HG02943 (cell line): ENCODE measurements at regions not wholly inside any gene's neighbourhood (a gene's known extent, or its start where the extent isn't known, plus 50 kb on each side); places are given as distances from the start of the nearest gene placed in this dataset.

ENCODE experiments used
- ATAC-seq: cut with Tn5 transposase; IDR thresholded peaks from one replicate; pipeline ENCODE4 v1.9.1; 2021; ENCODE audit warnings: mild to moderate bottlenecking, low read depth, moderate library complexity; ENCODE audit not compliant: unreplicated experiment

- no peak for ATAC-seq
Measured at GRCh38 chr13:107296804-107297203, 728.9 kb upstream of the ARGLU1 start.

- no peak for ATAC-seq
Measured at GRCh38 chr13:107295416-107296140, 727.6 kb upstream of the ARGLU1 start.

GRCh38 chr13:107293924-107294323 is 726.0 kb upstream of the ARGLU1 start:
- ATAC-seq: no peak

GRCh38 chr13:107291875-107292274 is 723.9 kb upstream of the ARGLU1 start:
- no peak for ATAC-seq

DNA sequence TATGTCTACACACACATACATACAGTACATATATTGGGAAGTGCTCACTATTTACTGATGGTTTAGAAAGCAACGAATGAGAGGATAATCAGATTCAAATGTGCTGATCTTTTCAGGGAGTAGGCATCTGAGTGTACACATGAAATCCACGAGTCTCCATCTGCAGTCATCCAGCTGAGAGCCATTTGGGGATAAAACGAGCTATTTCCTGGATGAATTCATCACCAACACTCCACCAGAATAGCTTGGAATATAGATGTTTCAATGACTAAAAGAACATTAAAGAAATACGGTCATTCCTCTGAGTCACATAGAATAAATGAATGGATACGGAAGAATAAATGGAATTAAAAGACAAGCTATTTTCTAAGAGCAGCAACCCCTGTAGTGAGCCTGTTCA is 721.6 kb upstream of the ARGLU1 start:
- ATAC-seq: no peak

DNA sequence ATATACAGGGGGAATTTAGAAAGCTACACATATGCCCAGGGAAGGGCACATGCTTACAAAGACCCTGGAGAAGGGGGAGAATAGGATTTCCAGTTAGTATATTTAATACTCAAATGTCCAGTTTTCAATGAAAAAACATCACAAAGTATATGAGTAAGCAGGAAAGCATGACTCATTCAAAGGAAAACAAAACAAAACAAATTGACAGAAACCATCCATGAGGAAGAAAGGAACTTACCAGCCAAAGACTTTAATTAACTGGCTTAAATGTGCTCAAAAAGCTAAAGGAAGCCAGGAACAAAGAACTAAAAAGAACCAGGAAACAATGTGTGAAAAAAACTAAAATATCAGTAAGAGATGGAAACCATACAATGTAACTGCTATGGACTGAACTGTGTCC is 716.2 kb upstream of the ARGLU1 start:
- ATAC-seq: no peak

DNA sequence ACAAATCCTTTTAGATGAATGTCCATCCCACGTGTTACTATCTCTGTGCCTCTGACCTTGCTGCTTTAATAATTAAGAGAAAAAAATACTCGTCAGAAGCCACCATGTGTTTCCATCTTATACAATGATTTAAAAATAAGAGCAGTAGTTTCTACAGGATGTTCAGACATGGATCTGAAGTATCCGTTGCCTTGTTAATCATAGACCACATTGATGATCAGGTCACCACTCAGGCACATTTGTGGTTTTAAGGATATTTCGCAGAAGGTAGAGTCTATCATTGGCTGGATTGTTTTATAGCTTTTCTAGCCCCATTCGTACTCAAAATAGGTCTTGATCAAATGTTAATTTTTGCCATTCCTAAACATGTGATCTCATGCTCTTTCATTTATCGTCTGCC is 710.0 kb upstream of the ARGLU1 start:
- no peak for ATAC-seq

- no peak for ATAC-seq
Measured at GRCh38 chr13:107276936-107277335, 709.0 kb upstream of the ARGLU1 start.

- no peak for ATAC-seq
Measured at GRCh38 chr13:107275945-107276614, 708.1 kb upstream of the ARGLU1 start.

DNA sequence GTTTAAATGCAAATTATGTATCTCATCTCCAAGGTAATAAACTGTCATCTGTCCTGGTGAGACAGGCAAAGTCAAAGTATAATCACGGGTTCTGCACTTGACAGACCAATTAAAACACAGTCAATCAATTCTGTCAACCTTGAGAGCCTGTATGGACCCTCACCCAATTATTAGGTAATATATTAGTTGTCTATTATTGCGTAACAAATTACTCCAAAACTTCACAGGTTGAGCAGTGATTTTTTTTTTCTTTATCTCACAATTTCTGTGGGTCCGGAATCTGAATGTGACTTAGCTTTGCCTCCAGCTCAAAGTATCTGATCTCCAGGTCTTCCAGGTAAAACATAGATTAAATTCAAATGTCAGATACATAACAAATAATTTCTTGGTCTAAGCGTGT is 707.4 kb upstream of the ARGLU1 start:
- ATAC-seq: no peak

GRCh38 chr13:107271227-107271626 is 703.3 kb upstream of the ARGLU1 start:
- ATAC-seq: no peak

DNA sequence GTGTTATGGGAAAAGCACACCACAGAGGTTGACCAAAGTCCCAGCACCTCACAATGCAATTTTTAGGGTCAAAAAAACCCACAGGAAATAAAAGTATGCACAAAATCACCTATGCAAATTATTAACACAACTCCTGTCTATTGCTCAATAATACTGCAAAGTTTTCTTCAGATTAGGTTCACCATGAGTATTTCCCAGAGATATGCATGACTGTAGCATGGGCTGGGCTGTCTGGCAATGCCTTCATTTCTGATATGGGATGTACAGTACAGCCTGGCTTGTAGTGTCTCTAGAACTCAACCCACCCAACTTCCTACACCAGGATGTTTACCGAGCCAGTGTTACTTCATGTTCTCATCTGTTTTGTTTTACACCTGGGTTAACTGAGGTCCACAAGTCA is 698.7 kb upstream of the ARGLU1 start:
- no peak for ATAC-seq

- no peak for ATAC-seq
Measured at GRCh38 chr13:107258599-107259187, 690.8 kb upstream of the ARGLU1 start.

- ATAC-seq: no peak
Measured at GRCh38 chr13:107254392-107254791, 686.5 kb upstream of the ARGLU1 start.

DNA sequence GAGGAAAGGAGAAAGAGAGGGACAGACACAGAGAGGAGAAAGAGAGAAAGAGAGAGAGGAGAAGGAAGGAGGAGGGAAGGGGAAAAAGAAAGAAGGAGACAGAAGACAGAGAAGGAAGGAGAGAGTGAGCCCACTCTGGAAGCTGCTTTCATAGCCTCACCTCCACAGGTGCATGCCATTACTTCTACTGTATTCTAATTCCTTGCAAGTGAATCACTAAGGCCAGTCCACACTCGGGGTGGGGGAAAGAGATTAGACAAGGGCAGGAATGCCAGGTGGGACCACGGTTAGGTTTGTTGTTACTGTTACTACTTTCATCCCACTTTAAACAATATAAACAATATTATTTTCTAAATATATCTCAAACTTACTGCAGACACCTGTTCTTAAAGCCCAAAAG is 684.5 kb upstream of the ARGLU1 start:
- no peak for ATAC-seq

DNA sequence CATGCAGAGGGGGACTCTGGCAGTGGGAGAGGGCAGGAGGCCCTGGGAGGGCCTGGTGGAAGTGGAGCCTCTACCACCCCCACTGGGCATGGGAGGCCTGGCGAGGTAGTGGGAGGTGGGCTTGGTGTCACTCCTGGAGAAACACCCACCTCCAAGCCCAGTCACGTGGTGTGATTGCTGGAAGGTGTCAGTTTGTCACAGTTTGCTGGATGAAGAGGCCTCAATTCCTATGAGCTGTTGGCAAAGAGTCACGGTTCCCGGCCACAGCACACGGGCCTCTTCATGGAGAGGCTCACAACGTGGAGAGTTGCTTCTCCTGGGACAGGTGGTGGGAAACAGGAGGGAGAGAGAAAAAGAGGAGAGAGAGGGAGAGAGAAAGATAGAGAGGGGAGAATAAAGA is 684.1 kb upstream of the ARGLU1 start:
- no peak for ATAC-seq

- no peak for ATAC-seq
Measured at GRCh38 chr13:107251341-107251740, 683.4 kb upstream of the ARGLU1 start.

- ATAC-seq: no peak
Measured at GRCh38 chr13:107250628-107251027, 682.7 kb upstream of the ARGLU1 start.

DNA sequence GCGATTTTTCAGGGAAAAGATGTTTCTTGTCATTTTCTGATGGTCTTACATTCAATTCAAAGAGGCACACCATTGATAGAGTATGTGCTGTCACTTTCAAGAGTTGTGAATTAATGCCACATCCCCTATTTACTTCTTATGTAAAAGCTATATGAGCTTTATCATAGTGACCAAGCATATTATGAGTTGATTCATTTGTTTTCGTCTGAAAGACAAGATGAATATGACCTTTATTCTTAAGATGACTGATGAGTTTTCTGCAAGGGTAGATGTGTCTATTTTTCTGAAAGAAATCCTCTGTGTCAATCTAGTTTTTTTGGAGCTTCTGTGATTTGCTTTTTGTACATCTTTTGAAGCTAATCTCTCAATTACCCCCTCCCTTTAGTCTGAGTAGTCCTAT is 676.3 kb upstream of the ARGLU1 start:
- no peak for ATAC-seq

GRCh38 chr13:107242138-107242537 is 674.2 kb upstream of the ARGLU1 start:
- no peak for ATAC-seq

GRCh38 chr13:107241381-107241780 is 673.4 kb upstream of the ARGLU1 start:
- ATAC-seq: no peak

- ATAC-seq: no peak
Measured at GRCh38 chr13:107239213-107239612, 671.3 kb upstream of the ARGLU1 start.
